ENCODE measurements at regions not wholly inside any gene's neighbourhood (a gene's known extent, or its start where the extent isn't known, plus 50 kb on each side); places are given as distances from the start of the nearest gene placed in this dataset.
"Not testable (repeated sequence)": the region's sequence is repeated elsewhere in the genome, so short reads cannot be mapped to it uniquely, and the experiment has no call there.

- no peak for DNase-seq
These were observed 275.6 kb upstream of the ADGRL2 start for GRCh38 chr1:81525085-81525484.

- DNase-seq, result no peak
These were observed 280.7 kb upstream of the ADGRL2 start for GRCh38 chr1:81519987-81520386.

- DNase-seq, result no peak
These were observed 282.7 kb upstream of the ADGRL2 start for GRCh38 chr1:81517987-81518386.

- no peak for DNase-seq
These were observed 286.9 kb upstream of the ADGRL2 start for GRCh38 chr1:81513796-81514354.

GRCh38 chr1:81512252-81513003, 288.3 kb upstream of the ADGRL2 start:
- DNase-seq, result peak; percentile 22

GRCh38 chr1:81511281-81511680, 289.5 kb upstream of the ADGRL2 start:
- no peak for DNase-seq

GRCh38 chr1:81510701-81511100, 290.0 kb upstream of the ADGRL2 start:
- no peak for DNase-seq

- DNase-seq, result no peak
These were observed 291.1 kb upstream of the ADGRL2 start for GRCh38 chr1:81509594-81509993.

GRCh38 chr1:81506699-81507098, 294.0 kb upstream of the ADGRL2 start:
- DNase-seq, result no peak

- no peak for DNase-seq
These were observed 294.9 kb upstream of the ADGRL2 start for GRCh38 chr1:81505831-81506230.

GRCh38 chr1:81504820-81505219, 295.9 kb upstream of the ADGRL2 start:
- not testable (repeated sequence) for DNase-seq

GRCh38 chr1:81502705-81503104, 298.0 kb upstream of the ADGRL2 start:
- DNase-seq, result not testable (repeated sequence)

- not testable (repeated sequence) for DNase-seq
These were observed 299.2 kb upstream of the ADGRL2 start for GRCh38 chr1:81501485-81501884.

GRCh38 chr1:81499487-81499886, 301.2 kb upstream of the ADGRL2 start:
- no peak for DNase-seq

- DNase-seq, result peak; percentile 76
These were observed 302.0 kb upstream of the ADGRL2 start for GRCh38 chr1:81498471-81499462.

GRCh38 chr1:81496349-81496748, 304.4 kb upstream of the ADGRL2 start:
- no peak for DNase-seq

- DNase-seq, result no peak
These were observed 307.4 kb upstream of the ADGRL2 start for GRCh38 chr1:81493102-81493869.

- no peak for DNase-seq
These were observed 308.1 kb upstream of the ADGRL2 start for GRCh38 chr1:81492628-81493027.

- DNase-seq, result no peak
These were observed 310.1 kb upstream of the ADGRL2 start for GRCh38 chr1:81490614-81491013.

- no peak for DNase-seq
These were observed 311.3 kb upstream of the ADGRL2 start for GRCh38 chr1:81489372-81489934.

GRCh38 chr1:81484284-81484683, 316.4 kb upstream of the ADGRL2 start:
- no peak for DNase-seq

- DNase-seq, result no peak
These were observed 322.5 kb upstream of the ADGRL2 start for GRCh38 chr1:81478219-81478618.
